CD4-positive, alpha-beta T cell treated with Interleukin-4 for 1 hour (primary cell): ENCODE measurements at regions not wholly inside any gene's neighbourhood (a gene's known extent, or its start where the extent isn't known, plus 50 kb on each side); places are given as distances from the start of the nearest gene placed in this dataset.
"Not testable (repeated sequence)": the region's sequence is repeated elsewhere in the genome, so short reads cannot be mapped to it uniquely, and the experiment has no call there.

Experiments
- DNase-seq, 2 donors: peaks; one replicate each; pipeline ENCODE4 v3.0.0-alpha.2; 2020 to 2022

GRCh38 chr12:108421082-108421481, 82.0 kb upstream of the CMKLR1 start:
- DNase-seq: not testable (repeated sequence)

DNA sequence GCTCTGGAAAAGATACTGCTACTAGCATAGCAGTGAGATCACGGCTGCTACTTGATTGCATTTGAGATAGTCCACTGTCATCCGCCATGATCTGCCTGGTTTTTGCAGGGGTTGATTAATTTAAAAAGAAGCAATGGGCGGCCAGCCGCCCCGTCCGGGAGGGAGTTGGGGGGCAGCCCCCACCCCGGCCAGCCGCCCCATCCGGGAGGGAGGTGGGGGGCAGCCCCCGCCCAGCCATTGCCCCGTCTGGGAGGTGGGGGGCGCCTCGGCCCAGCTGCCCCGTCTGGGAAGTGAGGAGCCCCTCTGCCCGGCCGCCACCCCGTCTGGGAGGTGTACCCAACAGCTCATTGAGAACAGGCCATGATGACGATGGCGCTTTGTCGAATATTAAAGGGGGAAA, 81.3 kb upstream of the CMKLR1 start:
- DNase-seq: not testable (repeated sequence)

DNA sequence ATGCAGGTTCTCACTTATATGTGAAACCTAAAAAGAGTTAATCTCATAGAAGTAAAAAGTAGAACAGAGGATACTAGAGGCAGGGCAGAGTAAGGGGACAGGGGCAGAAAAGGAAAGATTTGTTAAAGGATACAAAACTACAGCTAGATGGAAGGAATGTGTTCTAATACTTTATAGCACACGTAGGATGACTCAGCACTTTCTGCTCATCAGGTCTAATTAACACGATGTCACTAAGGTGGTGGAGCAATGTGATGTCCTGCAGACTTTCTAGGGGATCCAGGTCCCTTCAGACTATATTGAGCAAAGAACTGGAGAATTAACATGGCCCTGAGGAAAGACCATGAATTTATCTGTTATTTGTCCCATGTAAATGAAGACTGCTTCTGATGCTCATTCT, 80.8 kb upstream of the CMKLR1 start:
- no peak for DNase-seq

- DNase-seq: no peak
These were observed 79.2 kb upstream of the CMKLR1 start for GRCh38 chr12:108418164-108418890.

GRCh38 chr12:108414021-108414420, 74.9 kb upstream of the CMKLR1 start:
- no peak for DNase-seq

- no peak for DNase-seq
These were observed 71.6 kb upstream of the CMKLR1 start for GRCh38 chr12:108410689-108411088.

DNA sequence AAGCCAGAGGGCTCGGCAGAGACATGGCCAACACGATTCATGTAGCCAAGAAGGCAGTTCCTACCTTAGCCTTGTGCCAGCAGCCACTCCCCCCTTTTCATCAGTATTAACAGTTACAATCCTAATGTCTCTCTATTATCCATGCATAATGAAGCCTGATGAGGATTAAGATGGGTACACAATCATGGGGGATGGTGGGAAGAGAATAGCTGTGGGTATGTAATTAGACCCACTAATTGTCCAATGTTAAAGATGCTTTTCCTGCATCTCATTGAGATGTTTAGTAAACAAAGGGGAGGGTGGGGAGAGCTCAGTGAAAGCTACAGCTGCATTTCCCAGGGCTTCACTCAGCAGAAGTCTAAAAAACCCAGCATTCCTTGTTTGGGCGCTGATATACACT, 70.4 kb upstream of the CMKLR1 start:
- no peak for DNase-seq

DNA sequence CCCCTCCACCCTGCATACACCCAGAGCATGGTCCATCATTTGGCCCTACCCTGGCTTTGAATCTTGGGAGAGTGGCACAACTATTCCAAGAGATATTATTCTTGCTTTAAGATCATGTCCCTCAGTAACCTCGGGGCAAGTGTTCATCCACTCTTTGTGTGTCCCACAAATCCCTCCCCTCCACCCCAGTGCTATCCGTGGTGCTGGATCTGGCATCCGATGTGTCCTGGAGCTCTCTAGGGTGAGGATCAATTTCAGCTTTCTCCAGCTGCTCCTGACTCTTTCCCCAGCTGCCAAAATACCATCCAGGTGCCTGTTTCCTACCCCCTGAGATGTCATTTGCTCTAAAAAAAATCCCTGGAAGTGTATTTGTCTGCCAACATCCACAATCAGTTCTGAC, 64.8 kb upstream of the CMKLR1 start:
- no peak for DNase-seq

DNA sequence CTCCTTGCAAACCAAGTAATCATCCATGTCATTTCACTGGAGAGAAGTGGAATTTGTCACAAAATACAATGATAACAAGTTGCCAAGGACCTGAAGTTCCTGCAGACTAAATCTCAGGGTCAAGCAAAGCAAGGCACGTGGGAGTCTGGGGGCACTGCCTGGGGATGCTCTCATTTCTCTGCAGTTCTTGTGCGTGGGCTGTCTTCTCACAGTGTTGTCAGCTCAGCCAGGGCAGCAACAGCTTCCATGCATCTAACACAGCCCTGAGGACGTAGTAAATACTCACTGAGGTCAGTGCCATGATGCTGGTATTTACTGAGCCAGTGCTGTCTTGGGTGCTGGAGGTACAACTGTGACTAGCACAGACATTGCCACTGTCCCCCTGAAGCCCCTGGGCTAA, 62.9 kb upstream of the CMKLR1 start:
- no peak for DNase-seq

GRCh38 chr12:108400900-108401480, 61.9 kb upstream of the CMKLR1 start:
- DNase-seq: no peak

DNA sequence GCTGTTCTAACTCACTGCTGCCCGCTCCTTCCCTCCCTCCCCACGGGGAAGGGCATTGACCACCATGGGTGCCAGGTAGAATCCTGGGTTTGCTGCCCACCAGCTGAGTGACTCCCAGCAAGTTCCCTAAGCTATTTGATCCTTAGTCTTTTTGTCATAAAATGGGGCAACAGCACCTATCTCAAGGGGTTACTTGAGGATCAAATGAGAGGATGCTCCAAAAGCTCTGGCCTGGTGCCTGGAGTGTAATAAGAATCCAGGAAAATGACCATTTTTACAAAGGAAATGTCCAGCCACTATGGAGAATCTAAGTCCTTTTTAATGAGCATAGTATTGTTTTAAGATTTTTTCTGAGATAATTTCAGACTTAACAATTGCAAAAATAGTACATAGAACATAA, 61.4 kb upstream of the CMKLR1 start:
- no peak for DNase-seq

DNA sequence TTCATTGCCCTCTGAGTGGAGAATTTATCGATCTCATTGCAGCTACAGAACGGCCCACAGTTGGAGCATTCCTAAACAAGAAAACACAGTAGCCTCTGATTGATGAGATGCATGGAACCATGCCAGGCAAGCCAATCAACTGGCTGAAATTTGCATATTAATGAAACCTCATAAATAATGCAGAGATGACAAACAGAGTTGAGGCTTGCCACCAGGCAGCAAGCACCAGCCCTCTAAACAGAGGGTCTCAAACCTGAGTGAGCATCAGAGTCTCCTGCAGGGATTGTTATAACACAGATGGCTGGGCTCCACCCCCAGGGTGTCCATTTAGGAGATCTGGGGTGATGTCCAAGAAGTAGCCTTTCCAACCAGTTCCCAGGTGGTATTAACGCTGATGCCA, 60.9 kb upstream of the CMKLR1 start:
- no peak for DNase-seq

GRCh38 chr12:108399514-108399913, 60.4 kb upstream of the CMKLR1 start:
- DNase-seq: no peak

GRCh38 chr12:108394196-108394595, 55.1 kb upstream of the CMKLR1 start:
- no peak for DNase-seq

- DNase-seq: no peak
These were observed 53.2 kb upstream of the CMKLR1 start for GRCh38 chr12:108392284-108392683.

GRCh38 chr12:108390495-108391203, 51.5 kb upstream of the CMKLR1 start:
- no peak for DNase-seq

GRCh38 chr12:108389544-108389943, 50.4 kb upstream of the CMKLR1 start:
- DNase-seq: no peak
